Left ventricle myocardium inferior (tissue), 1 donor: ENCODE measurements at regions not wholly inside any gene's neighbourhood (a gene's known extent, or its start where the extent isn't known, plus 50 kb on each side); places are given as distances from the start of the nearest gene placed in this dataset.

Experiments used
- DNase-seq: peaks from one replicate; pipeline ENCODE4 v3.0.0-alpha.2; 2020
- H3K27ac ChIP-seq: fragments of 200-600 bp; replicated peaks from 2 replicates; pipeline ENCODE4 v1.8.0; 2021
- H3K27me3 ChIP-seq: fragments of 200-600 bp; 2 replicates; pipeline ENCODE4 v1.8.0; 2021; ENCODE audit warnings: low read depth
- H3K36me3 ChIP-seq: fragments of 200-600 bp; 2 replicates; pipeline ENCODE4 v1.8.0; 2021
- H3K4me1 ChIP-seq: fragments of 200-600 bp; 2 replicates; pipeline ENCODE4 v1.8.0; 2021
- H3K4me3 ChIP-seq: fragments of 200-600 bp; 2 replicates; pipeline ENCODE4 v1.8.0; 2021; ENCODE audit warnings: mild to moderate bottlenecking, moderate library complexity
- H3K9me3 ChIP-seq: fragments of 200-600 bp; replicated peaks from 2 replicates; pipeline ENCODE4 v1.8.0; 2021
- CTCF ChIP-seq: fragments of 200-600 bp; IDR thresholded peaks from 2 replicates; pipeline ENCODE4 v1.8.0; 2021; ENCODE audit warnings: antibody characterized with exemption, mild to moderate bottlenecking, borderline replicate concordance
- intact Hi-C: fragments of 100-400 bp; cut with micrococcal nuclease; formaldehyde crosslinking; loops from one replicate; pipeline ENCODE4 v1.11.0; 2022
- donor health status: DM: no; HTN: yes; CAD: no; lungs with severe emphysema.

GRCh38 chr3:102756706-102757105, 321.9 kb downstream of the ZPLD1 start:
- no peak for DNase-seq
- no peaks in the 10 kb centered on the region for H3K27me3 ChIP-seq

GRCh38 chr3:102757950-102758349, 323.1 kb downstream of the ZPLD1 start:
- no peak for DNase-seq
- intact Hi-C loops = no loop called here
- H3K9me3 ChIP-seq = peaks cover 7% of the 10 kb centered on the region
- H3K36me3 ChIP-seq = no peaks in the 10 kb centered on the region
- H3K27me3 ChIP-seq = no peaks in the 10 kb centered on the region
- no peaks in the 10 kb centered on the region for H3K4me1 ChIP-seq
- H3K4me3 ChIP-seq = no peak overlapping the region
- H3K27ac ChIP-seq = no peak overlapping the region
- no peak for TF ChIP-seq CTCF

More at GRCh38 chr3:102756706-102757105, 321.9 kb downstream of the ZPLD1 start:
- H3K27ac ChIP-seq = no peak overlapping the region
- intact Hi-C loops = no loop called here
- no peaks in the 10 kb centered on the region for H3K4me1 ChIP-seq
- TF ChIP-seq CTCF = no peak
- H3K36me3 ChIP-seq = no peaks in the 10 kb centered on the region
- peaks cover 7% of the 10 kb centered on the region for H3K9me3 ChIP-seq
- H3K4me3 ChIP-seq = no peak overlapping the region

GRCh38 chr3:102761766-102762165, 327.0 kb downstream of the ZPLD1 start:
- Histone ChIP-seq H3K36me3 (no peaks in the 10 kb centered on the region), H3K9me3 (peaks cover 7% of the 10 kb centered on the region), H3K27ac (no peak overlapping the region), H3K27me3 (no peaks in the 10 kb centered on the region), H3K4me1 (no peaks in the 10 kb centered on the region), H3K4me3 (no peak overlapping the region)
- no peak for DNase-seq
- no peak for TF ChIP-seq CTCF
- intact Hi-C loops = no loop called here

- DNase-seq = no peak
- H3K27ac ChIP-seq = no peak overlapping the region
- H3K36me3 ChIP-seq = no peaks in the 10 kb centered on the region
- H3K4me3 ChIP-seq = no peak overlapping the region
- no peaks in the 10 kb centered on the region for H3K27me3 ChIP-seq
- intact Hi-C loops = no loop called here
- no peak for TF ChIP-seq CTCF
- H3K4me1 ChIP-seq = no peaks in the 10 kb centered on the region
- H3K9me3 ChIP-seq = no peaks in the 10 kb centered on the region
These were observed 356.0 kb downstream of the ZPLD1 start for GRCh38 chr3:102790747-102791325.

DNA sequence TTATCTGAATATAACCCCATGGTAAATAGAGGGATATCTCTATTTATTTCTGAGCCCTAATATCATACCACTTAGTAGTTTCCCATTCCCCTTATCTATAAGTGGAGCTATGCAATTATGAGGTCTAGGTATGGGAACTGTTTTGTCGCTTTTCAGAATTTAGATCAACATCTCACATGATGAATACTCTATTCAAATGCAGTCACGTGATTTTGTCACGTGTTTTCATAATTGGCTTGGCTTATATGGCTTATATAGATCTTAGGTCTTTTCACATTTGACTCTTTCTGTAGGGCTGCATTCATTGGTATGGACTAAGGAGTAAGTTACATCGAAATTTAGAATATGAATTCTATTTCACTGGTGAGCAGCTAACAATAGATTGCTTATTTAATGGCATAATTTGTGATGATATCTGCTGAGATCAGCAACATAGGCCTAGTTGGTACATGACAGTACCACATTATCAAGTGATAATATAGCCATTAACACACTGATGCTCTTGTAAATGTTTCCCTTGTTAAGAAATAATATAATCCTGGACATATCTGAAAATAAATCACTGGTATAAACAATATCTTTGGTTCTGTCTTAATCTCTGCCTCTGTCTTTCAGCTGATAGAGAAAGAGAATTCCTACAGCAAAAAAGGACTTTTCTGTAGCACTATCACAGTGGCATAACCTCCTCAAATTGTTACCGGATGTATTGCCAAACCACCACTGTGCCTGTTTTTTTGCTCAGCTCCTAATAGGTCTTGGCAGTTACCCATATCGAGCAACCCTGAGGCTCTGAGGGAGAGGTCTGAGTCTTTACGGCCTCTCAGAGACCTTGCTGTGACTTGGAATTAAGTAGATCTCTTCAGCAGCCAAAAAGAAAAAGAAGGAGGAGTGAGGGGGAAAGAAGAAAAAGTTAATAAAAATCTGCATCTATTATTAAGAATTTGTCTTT, 357.1 kb downstream of the ZPLD1 start:
- no peak overlapping the region for H3K27ac ChIP-seq
- TF ChIP-seq CTCF = no peak
- intact Hi-C loops = no loop called here
- no peak overlapping the region for H3K4me3 ChIP-seq
- H3K9me3 ChIP-seq = no peaks in the 10 kb centered on the region
- no peaks in the 10 kb centered on the region for H3K4me1 ChIP-seq
- no peak for DNase-seq
- no peaks in the 10 kb centered on the region for H3K27me3 ChIP-seq
- no peaks in the 10 kb centered on the region for H3K36me3 ChIP-seq
